ENCODE measurements at regions not wholly inside any gene's neighbourhood (a gene's known extent, or its start where the extent isn't known, plus 50 kb on each side); places are given as distances from the start of the nearest gene placed in this dataset.
"Not testable (repeated sequence)": the region's sequence is repeated elsewhere in the genome, so short reads cannot be mapped to it uniquely, and the experiment has no call there.

DNA sequence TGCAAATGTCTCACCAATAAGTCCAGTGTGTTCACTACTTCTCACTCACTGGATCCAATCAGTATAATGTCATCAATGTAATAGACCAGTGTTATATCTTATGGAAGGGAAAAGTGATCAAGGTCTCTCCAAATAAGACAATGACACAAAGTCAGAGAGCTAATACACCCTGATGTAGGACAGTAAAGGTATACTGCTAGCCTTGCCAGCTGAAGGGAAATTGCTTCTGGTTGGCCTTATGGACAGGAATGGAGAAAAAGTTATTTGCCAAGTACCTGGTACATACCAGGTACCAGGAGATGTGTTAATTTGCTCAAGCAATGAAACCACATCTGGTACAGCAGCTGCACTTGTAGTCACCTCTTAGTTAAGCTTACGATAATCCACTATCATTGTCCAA is 141.0 kb downstream of the LTN1 start:
- H3K4me1 ChIP-seq (ENCODE audit: control insufficient read depth in 1 of 2, low read depth in 2 of 2), result peaks cover 1 to 7% of the 10 kb centered on the region in 2 donors
- H3K36me3 ChIP-seq, result no peaks in the 10 kb centered on the region
- H3K4me3 ChIP-seq, result no peak overlapping the region
- TF ChIP-seq, protein P1, sequence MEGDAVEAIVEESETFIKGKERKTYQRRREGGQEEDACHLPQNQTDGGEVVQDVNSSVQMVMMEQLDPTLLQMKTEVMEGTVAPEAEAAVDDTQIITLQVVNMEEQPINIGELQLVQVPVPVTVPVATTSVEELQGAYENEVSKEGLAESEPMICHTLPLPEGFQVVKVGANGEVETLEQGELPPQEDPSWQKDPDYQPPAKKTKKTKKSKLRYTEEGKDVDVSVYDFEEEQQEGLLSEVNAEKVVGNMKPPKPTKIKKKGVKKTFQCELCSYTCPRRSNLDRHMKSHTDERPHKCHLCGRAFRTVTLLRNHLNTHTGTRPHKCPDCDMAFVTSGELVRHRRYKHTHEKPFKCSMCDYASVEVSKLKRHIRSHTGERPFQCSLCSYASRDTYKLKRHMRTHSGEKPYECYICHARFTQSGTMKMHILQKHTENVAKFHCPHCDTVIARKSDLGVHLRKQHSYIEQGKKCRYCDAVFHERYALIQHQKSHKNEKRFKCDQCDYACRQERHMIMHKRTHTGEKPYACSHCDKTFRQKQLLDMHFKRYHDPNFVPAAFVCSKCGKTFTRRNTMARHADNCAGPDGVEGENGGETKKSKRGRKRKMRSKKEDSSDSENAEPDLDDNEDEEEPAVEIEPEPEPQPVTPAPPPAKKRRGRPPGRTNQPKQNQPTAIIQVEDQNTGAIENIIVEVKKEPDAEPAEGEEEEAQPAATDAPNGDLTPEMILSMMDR (IDR thresholded peaks at IDR 0.05), result no peak
- no peaks in the 10 kb centered on the region for H3K9me3 ChIP-seq
- ATAC-seq (ENCODE audit: insufficient number of reproducible peaks, low FRiP score, low read depth), result no peak
- H3K27ac ChIP-seq, result no peak overlapping the region
- DNase-seq (ENCODE audit: low spot score), result no peak
- H3K27me3 ChIP-seq (replicated peaks; ENCODE audit: insufficient read depth), result no peaks in the 10 kb centered on the region

- not testable (repeated sequence) for H3K27ac ChIP-seq; H3K27me3 ChIP-seq (replicated peaks; ENCODE audit: insufficient read depth)
Measured at GRCh38 chr21:28839237-28839636, 153.4 kb downstream of the LTN1 start.

DNA sequence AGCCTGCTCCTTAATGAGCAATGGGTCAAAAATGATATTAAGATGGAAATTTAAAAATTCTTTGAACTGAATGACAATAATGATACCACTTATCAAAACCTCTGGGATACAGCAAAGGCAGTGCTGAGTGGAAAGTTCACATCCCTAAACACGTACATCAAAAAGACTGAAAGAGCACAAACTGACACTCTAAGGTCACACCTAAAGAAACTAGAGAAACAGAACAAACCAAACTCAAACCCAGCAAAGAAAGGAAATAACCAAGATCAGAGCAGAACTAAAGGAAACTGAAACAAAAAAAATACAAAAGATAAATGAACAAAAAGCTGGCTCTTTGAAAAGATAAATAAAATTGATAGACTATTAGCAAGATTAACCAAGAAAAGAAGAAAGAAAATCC is 155.3 kb downstream of the LTN1 start:
- not testable (repeated sequence) for H3K27ac ChIP-seq; ATAC-seq (ENCODE audit: insufficient number of reproducible peaks, low FRiP score, low read depth); H3K36me3 ChIP-seq; H3K4me3 ChIP-seq; H3K4me1 ChIP-seq (ENCODE audit: control insufficient read depth in 1 of 2, low read depth in 2 of 2); H3K9me3 ChIP-seq; DNase-seq (ENCODE audit: low spot score); H3K27me3 ChIP-seq (replicated peaks; ENCODE audit: insufficient read depth)

More at GRCh38 chr21:28839237-28839636, 153.4 kb downstream of the LTN1 start:
- H3K4me3 ChIP-seq; ATAC-seq (ENCODE audit: insufficient number of reproducible peaks, low FRiP score, low read depth); DNase-seq (ENCODE audit: low spot score); H3K9me3 ChIP-seq; H3K36me3 ChIP-seq; H3K4me1 ChIP-seq (ENCODE audit: control insufficient read depth in 1 of 2, low read depth in 2 of 2): not testable (repeated sequence)

DNA sequence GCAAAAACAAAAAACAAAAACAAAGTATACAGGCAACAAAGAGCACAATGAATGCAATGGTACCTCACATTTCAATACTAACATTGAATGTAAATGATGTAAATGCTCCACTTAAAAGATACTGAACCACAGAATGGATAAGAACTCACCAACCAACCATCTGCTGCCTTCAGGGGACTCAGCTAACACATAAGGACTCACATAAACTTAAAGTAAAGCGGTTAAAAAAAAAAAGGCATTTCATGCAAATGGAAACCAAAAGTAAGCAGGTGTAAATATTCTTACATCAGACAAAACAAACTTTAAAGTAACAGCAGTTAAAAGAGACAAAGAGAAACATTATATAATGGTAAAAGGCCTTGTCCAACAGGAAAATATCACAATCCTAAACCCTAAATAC is 156.1 kb downstream of the LTN1 start:
- not testable (repeated sequence) for H3K4me3 ChIP-seq; H3K9me3 ChIP-seq; H3K27me3 ChIP-seq (replicated peaks; ENCODE audit: insufficient read depth); ATAC-seq (ENCODE audit: insufficient number of reproducible peaks, low FRiP score, low read depth); H3K4me1 ChIP-seq (ENCODE audit: control insufficient read depth in 1 of 2, low read depth in 2 of 2); DNase-seq (ENCODE audit: low spot score); H3K36me3 ChIP-seq; H3K27ac ChIP-seq

DNA sequence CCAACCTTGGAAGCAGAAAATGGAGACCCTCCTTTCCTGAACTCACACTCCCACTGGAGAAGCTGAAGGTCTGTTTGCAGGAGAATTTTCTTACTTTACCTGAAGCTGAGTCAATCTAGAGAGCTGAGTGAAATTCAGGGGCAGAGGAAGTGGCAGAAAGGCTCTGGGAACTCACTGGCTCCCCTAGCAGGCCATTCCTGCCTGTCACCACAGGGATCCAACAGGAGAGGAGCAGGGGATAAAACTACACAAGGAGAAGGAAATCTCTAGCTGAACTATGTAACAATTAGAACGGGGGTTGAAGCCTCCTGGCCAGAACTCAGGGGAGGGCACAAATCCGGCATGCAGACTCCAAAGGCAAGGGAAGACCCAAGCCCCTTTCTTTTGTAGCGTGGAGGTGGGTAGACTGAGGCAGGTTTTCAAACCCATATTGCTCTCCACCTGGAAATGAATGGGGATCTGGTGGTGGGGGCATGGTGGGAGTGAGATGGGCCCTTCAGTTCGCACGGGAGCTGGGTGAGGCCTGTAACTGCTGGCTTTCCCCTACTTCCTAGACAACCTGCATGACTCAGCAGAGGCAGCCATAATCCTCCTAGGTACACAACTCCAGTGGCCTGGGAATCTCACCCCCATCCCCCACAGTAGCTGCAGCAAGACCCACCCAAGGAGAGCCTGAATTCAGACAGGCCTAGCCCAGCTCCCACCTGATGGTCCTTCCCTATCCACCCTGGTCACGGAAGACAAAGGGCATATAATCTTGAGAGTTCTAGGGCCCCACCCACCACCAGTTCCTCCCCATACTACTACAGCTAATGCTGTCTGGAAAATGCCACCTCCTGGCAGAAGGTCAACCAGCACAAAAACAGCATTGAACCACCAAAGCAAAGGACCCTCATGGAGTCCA is 158.1 kb downstream of the LTN1 start:
- Histone ChIP-seq H3K4me3 (no peak overlapping the region), H3K9me3 (no peaks in the 10 kb centered on the region), H3K27me3 (replicated peaks; ENCODE audit: insufficient read depth) (no peaks in the 10 kb centered on the region), H3K36me3 (no peaks in the 10 kb centered on the region), H3K4me1 (ENCODE audit: control insufficient read depth in 1 of 2, low read depth in 2 of 2) (no peaks in the 10 kb centered on the region), H3K27ac (no peak overlapping the region)
- TF ChIP-seq, protein P1 (IDR thresholded peaks at IDR 0.05), result no peak
- DNase-seq (ENCODE audit: low spot score) (no peak), ATAC-seq (ENCODE audit: insufficient number of reproducible peaks, low FRiP score, low read depth) (no peak)

DNA sequence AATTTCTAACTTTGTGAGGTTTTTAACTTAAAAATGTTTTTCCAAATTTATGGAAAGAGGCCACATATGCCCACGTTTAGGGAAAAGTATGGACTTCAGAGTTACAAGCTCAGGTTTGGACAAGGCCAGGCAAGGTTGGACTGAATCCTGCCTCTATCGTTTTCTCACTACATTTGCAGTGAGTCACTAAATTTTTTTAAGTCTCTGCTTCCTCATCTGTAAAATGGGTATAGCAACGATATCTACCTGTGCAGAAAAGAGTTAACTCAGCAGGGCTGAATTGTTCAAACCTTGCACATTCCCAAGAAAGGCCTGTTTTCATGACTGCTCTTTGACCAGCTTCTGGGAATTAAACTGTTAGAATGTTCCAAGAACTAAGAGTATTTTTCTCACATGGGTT is 159.1 kb downstream of the LTN1 start:
- ATAC-seq (ENCODE audit: insufficient number of reproducible peaks, low FRiP score, low read depth), result no peak
- DNase-seq (ENCODE audit: low spot score), result no peak
- no peaks in the 10 kb centered on the region for H3K27me3 ChIP-seq (replicated peaks; ENCODE audit: insufficient read depth)
- H3K9me3 ChIP-seq, result no peaks in the 10 kb centered on the region
- no peak overlapping the region for H3K4me3 ChIP-seq
- H3K36me3 ChIP-seq, result no peaks in the 10 kb centered on the region
- no peak overlapping the region for H3K27ac ChIP-seq
- H3K4me1 ChIP-seq (ENCODE audit: control insufficient read depth in 1 of 2, low read depth in 2 of 2), result no peaks in the 10 kb centered on the region
- TF ChIP-seq, protein P1 (IDR thresholded peaks at IDR 0.05), result no peak

Data from thoracic aorta (tissue), 2 donors.